ENCODE measurements at regions not wholly inside any gene's neighbourhood (a gene's known extent, or its start where the extent isn't known, plus 50 kb on each side); places are given as distances from the start of the nearest gene placed in this dataset.

DNA sequence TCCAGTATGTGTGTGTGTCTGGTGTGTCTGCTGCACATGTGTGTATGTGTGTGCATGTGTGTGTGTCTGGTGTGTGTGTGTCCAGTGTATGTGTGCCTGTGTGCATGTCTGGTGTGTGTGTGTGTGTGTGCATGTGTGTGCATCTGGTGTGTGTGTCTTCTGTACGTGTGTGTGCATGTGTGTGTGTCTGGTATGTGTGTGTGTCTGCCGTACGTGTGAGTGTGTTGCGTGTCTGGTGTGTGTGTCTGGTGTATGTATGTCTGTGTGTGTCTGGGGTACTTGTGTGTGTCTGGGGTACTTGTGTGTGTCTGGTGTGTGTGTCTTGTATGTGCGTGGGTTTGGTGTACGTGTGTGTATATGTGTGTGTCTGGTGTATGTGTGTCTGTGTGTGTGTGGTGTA, 289.1 kb upstream of the SHH start:
- H3K79me2 ChIP-seq (ENCODE audit: insufficient read depth, low read length), result no peaks in the 10 kb centered on the region
- no peaks in the 10 kb centered on the region for H4K20me1 ChIP-seq (ENCODE audit: low read depth, low read length)
- TF ChIP-seq, protein P1, sequence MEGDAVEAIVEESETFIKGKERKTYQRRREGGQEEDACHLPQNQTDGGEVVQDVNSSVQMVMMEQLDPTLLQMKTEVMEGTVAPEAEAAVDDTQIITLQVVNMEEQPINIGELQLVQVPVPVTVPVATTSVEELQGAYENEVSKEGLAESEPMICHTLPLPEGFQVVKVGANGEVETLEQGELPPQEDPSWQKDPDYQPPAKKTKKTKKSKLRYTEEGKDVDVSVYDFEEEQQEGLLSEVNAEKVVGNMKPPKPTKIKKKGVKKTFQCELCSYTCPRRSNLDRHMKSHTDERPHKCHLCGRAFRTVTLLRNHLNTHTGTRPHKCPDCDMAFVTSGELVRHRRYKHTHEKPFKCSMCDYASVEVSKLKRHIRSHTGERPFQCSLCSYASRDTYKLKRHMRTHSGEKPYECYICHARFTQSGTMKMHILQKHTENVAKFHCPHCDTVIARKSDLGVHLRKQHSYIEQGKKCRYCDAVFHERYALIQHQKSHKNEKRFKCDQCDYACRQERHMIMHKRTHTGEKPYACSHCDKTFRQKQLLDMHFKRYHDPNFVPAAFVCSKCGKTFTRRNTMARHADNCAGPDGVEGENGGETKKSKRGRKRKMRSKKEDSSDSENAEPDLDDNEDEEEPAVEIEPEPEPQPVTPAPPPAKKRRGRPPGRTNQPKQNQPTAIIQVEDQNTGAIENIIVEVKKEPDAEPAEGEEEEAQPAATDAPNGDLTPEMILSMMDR (IDR thresholded peaks at IDR 0.05; ENCODE audit: insufficient read depth, low read length, poor library complexity, severe bottlenecking), result no peak
- TF ChIP-seq EZH2phosphoT487 (conservative IDR thresholded peaks at IDR 0.05; ENCODE audit: low read length), result no peak
- H3K4me2 ChIP-seq (ENCODE audit: low read depth, low read length, poor library complexity, severe bottlenecking), result no peak overlapping the region
- no peak overlapping the region for H2AFZ ChIP-seq (ENCODE audit: low read depth, low read length, severe bottlenecking)
- no peak overlapping the region for H3K9ac ChIP-seq (ENCODE audit: low read length)
- H3K4me3 ChIP-seq (ENCODE audit: insufficient read depth, low read length, poor library complexity, severe bottlenecking), result no peak overlapping the region
- H3K27ac ChIP-seq (ENCODE audit: low read depth, low read length), result no peak overlapping the region
- H3K9me2 ChIP-seq (replicated peaks; ENCODE audit: insufficient read depth, low read length), result no peaks in the 10 kb centered on the region
- H3K27me3 ChIP-seq (ENCODE audit: low read length), result no peaks in the 10 kb centered on the region
- H3K36me3 ChIP-seq (ENCODE audit: low read length), result no peaks in the 10 kb centered on the region
- H3F3A ChIP-seq (ENCODE audit: insufficient read depth), result no peaks in the 10 kb centered on the region
- H3K9me3 ChIP-seq (ENCODE audit: insufficient read depth, low read length), result no peaks in the 10 kb centered on the region

DNA sequence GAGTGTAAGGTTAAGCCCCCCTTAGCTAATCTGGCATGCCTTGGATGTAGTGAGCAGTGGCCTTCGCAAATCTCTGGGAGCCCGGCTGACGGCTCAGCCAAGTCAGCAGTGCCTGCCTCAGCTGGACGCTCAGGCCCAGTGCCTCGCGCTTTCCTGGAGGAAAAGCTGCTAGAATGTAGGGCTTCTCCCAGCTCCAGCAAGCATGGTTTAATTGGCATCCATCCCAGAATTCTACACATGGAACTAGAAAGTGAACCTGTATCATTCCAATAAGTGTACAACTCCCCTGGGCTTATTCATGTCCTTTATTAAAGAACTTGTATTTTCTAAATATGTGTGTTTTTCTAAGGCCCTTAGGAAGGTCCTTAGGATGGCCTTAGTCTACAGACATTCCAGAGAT, 287.8 kb upstream of the SHH start:
- Histone ChIP-seq H4K20me1 (ENCODE audit: low read depth, low read length) (no peaks in the 10 kb centered on the region), H3F3A (ENCODE audit: insufficient read depth) (no peaks in the 10 kb centered on the region), H3K4me2 (ENCODE audit: low read depth, low read length, poor library complexity, severe bottlenecking) (no peak overlapping the region), H3K9ac (ENCODE audit: low read length) (no peak overlapping the region), H3K4me3 (ENCODE audit: insufficient read depth, low read length, poor library complexity, severe bottlenecking) (no peak overlapping the region), H3K27ac (ENCODE audit: low read depth, low read length) (no peak overlapping the region), H3K79me2 (ENCODE audit: insufficient read depth, low read length) (no peaks in the 10 kb centered on the region), H3K9me3 (ENCODE audit: insufficient read depth, low read length) (no peaks in the 10 kb centered on the region), H3K9me2 (replicated peaks; ENCODE audit: insufficient read depth, low read length) (no peaks in the 10 kb centered on the region), H2AFZ (ENCODE audit: low read depth, low read length, severe bottlenecking) (no peak overlapping the region), H3K36me3 (ENCODE audit: low read length) (no peaks in the 10 kb centered on the region), H3K27me3 (ENCODE audit: low read length) (no peaks in the 10 kb centered on the region)
- TF ChIP-seq EZH2phosphoT487 (conservative IDR thresholded peaks at IDR 0.05; ENCODE audit: low read length), result no peak
- TF ChIP-seq, protein P1 (IDR thresholded peaks at IDR 0.05; ENCODE audit: insufficient read depth, low read length, poor library complexity, severe bottlenecking), result no peak

DNA sequence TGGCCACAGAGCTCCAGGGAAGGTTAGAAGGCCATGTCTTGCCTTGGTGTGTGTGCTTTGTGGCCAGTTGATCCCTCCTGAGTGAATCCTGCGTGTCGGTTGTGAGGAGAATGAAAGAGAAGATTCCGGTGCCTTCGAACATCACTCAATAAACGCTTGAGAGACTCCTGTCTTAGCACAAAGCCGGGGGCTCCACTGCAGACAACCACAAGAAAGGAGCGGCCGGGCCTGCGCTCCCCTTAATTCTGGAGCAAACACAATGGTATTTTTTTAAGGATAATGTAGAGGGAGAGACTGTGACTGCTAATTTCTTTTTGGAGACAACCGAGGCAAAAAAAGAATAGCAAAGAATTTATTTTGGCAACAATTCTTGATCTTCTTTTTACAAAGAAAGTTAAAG, 286.8 kb upstream of the SHH start:
- H2AFZ ChIP-seq (ENCODE audit: low read depth, low read length, severe bottlenecking), result no peak overlapping the region
- no peak overlapping the region for H3K4me3 ChIP-seq (ENCODE audit: insufficient read depth, low read length, poor library complexity, severe bottlenecking)
- no peaks in the 10 kb centered on the region for H3K36me3 ChIP-seq (ENCODE audit: low read length)
- no peak overlapping the region for H3K27ac ChIP-seq (ENCODE audit: low read depth, low read length)
- no peaks in the 10 kb centered on the region for H3K9me3 ChIP-seq (ENCODE audit: insufficient read depth, low read length)
- H3K9me2 ChIP-seq (replicated peaks; ENCODE audit: insufficient read depth, low read length), result no peaks in the 10 kb centered on the region
- no peak for TF ChIP-seq EZH2phosphoT487 (conservative IDR thresholded peaks at IDR 0.05; ENCODE audit: low read length)
- TF ChIP-seq, protein P1 (IDR thresholded peaks at IDR 0.05; ENCODE audit: insufficient read depth, low read length, poor library complexity, severe bottlenecking), result no peak
- no peak overlapping the region for H3K9ac ChIP-seq (ENCODE audit: low read length)
- no peaks in the 10 kb centered on the region for H4K20me1 ChIP-seq (ENCODE audit: low read depth, low read length)
- H3K79me2 ChIP-seq (ENCODE audit: insufficient read depth, low read length), result no peaks in the 10 kb centered on the region
- no peaks in the 10 kb centered on the region for H3K27me3 ChIP-seq (ENCODE audit: low read length)
- no peaks in the 10 kb centered on the region for H3F3A ChIP-seq (ENCODE audit: insufficient read depth)
- no peak overlapping the region for H3K4me2 ChIP-seq (ENCODE audit: low read depth, low read length, poor library complexity, severe bottlenecking)
